Peyer's patch (tissue), 4 donors: ENCODE measurements at regions not wholly inside any gene's neighbourhood (a gene's known extent, or its start where the extent isn't known, plus 50 kb on each side); places are given as distances from the start of the nearest gene placed in this dataset.
"Not testable (repeated sequence)": the region's sequence is repeated elsewhere in the genome, so short reads cannot be mapped to it uniquely, and the experiment has no call there.

Experiments
- DNase-seq, 3 donors: peaks; one replicate each; pipeline ENCODE4 v3.0.0-alpha.2; 2017 to 2019
- H3K27ac ChIP-seq, 4 donors: fragments of 200-600 bp; sonication (generic); one replicate each; pipeline ENCODE4 v1.5.1; 2016 to 2019
- H3K27me3 ChIP-seq, 2 donors: fragments of 200-600 bp; sonication (generic); one replicate each; pipeline ENCODE4 v1.5.1; 2019
- H3K36me3 ChIP-seq, 3 donors: fragments of 200-600 bp; sonication (generic); one replicate each; pipeline ENCODE4 v1.5.1; 2016 to 2019
- H3K4me1 ChIP-seq, 4 donors: fragments of 200-600 bp; sonication (generic); one replicate each; pipeline ENCODE4 v1.5.1; 2016 to 2019
- H3K4me3 ChIP-seq, 4 donors: fragments of 200-600 bp; sonication (generic); 1 replicate in 3 of 4; 2 replicates in 1 of 4; pipeline ENCODE4 v1.5.1; 2016 to 2019; ENCODE audit warnings: mild to moderate bottlenecking in 1 of 4
- H3K9me3 ChIP-seq, 4 donors: fragments of 200-600 bp; sonication (generic); one replicate each; pipeline ENCODE4 v1.5.1; 2016 to 2019; ENCODE audit warnings: mild to moderate bottlenecking in 1 of 4
- POLR2A ChIP-seq, 2 donors: fragments of 450-650 bp; IDR thresholded peaks; one replicate each; pipeline ENCODE4 v1.5.1; 2017; ENCODE audit warnings: antibody characterized with exemption in 2 of 2, mild to moderate bottlenecking in 2 of 2, moderate library complexity in 2 of 2
- TF ChIP-seq, protein P1 (sequence below), 6 experiments: fragments of 450-650 bp in 4 of 6; fragments of 200-600 bp in 2 of 6; sonication (generic) in 1 of 6; IDR thresholded peaks; one replicate each; pipeline ENCODE4 v1.5.1; 2017 to 2019; ENCODE audit warnings: antibody characterized with exemption in 6 of 6, mild to moderate bottlenecking in 3 of 6, moderate library complexity in 1 of 6

- Histone ChIP-seq H3K27ac (no peak overlapping the region), H3K4me3 (no peak overlapping the region), H3K36me3 (no peaks in the 10 kb centered on the region), H3K9me3 (no peaks in the 10 kb centered on the region), H3K4me1 (no peaks in the 10 kb centered on the region), H3K27me3 (no peaks in the 10 kb centered on the region)
- TF ChIP-seq, protein P1, sequence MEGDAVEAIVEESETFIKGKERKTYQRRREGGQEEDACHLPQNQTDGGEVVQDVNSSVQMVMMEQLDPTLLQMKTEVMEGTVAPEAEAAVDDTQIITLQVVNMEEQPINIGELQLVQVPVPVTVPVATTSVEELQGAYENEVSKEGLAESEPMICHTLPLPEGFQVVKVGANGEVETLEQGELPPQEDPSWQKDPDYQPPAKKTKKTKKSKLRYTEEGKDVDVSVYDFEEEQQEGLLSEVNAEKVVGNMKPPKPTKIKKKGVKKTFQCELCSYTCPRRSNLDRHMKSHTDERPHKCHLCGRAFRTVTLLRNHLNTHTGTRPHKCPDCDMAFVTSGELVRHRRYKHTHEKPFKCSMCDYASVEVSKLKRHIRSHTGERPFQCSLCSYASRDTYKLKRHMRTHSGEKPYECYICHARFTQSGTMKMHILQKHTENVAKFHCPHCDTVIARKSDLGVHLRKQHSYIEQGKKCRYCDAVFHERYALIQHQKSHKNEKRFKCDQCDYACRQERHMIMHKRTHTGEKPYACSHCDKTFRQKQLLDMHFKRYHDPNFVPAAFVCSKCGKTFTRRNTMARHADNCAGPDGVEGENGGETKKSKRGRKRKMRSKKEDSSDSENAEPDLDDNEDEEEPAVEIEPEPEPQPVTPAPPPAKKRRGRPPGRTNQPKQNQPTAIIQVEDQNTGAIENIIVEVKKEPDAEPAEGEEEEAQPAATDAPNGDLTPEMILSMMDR (IDR thresholded peaks at IDR 0.05), result no peak
- TF ChIP-seq POLR2A (IDR thresholded peaks at IDR 0.05), result no peak
- DNase-seq, result no peak
Measured at GRCh38 chr4:12612876-12613275, 871.3 kb downstream of the RAB28 start.

- not testable (repeated sequence) for H3K27ac ChIP-seq, H3K27me3 ChIP-seq, H3K4me1 ChIP-seq, DNase-seq, H3K36me3 ChIP-seq, H3K9me3 ChIP-seq, H3K4me3 ChIP-seq
Measured at GRCh38 chr4:12609212-12609875, 874.8 kb downstream of the RAB28 start.

GRCh38 chr4:12595986-12596385 is 888.2 kb downstream of the RAB28 start:
- no peaks in the 10 kb centered on the region for H3K36me3 ChIP-seq
- TF ChIP-seq POLR2A (IDR thresholded peaks at IDR 0.05), result no peak
- TF ChIP-seq, protein P1 (IDR thresholded peaks at IDR 0.05), result no peak
- no peaks in the 10 kb centered on the region for H3K27me3 ChIP-seq
- DNase-seq, result no peak
- H3K4me3 ChIP-seq, result no peak overlapping the region
- H3K9me3 ChIP-seq, result no peaks in the 10 kb centered on the region
- no peaks in the 10 kb centered on the region for H3K4me1 ChIP-seq
- no peak overlapping the region for H3K27ac ChIP-seq

DNA sequence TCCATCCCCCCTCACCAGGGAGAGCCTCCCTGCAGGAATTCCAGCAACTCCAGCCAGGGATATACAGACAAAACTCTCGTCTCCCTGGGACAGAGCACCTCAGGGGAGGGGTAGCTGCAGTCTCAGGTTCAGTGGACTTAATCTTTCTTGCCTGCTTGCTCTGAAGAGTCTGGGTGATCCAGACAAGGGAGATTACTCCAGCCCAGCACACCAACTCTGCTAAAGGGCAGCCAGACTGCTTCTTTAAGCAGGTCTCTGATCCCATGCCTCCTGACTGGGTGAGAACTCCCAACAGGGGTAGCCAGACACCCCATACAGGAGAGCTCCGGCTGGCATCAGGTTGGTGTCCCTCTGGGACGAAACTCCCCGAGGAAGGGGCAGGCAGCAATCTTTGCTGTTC is 888.7 kb downstream of the RAB28 start:
- Histone ChIP-seq H3K4me3 (no peak overlapping the region), H3K27ac (no peak overlapping the region), H3K9me3 (no peaks in the 10 kb centered on the region), H3K36me3 (no peaks in the 10 kb centered on the region), H3K4me1 (no peaks in the 10 kb centered on the region), H3K27me3 (no peaks in the 10 kb centered on the region)
- TF ChIP-seq POLR2A (IDR thresholded peaks at IDR 0.05), result no peak
- TF ChIP-seq, protein P1 (IDR thresholded peaks at IDR 0.05), result no peak
- DNase-seq, result no peak

- H3K27me3 ChIP-seq, result no peaks in the 10 kb centered on the region
- H3K4me1 ChIP-seq, result no peaks in the 10 kb centered on the region
- H3K27ac ChIP-seq, result no peak overlapping the region
- TF ChIP-seq POLR2A (IDR thresholded peaks at IDR 0.05), result no peak
- TF ChIP-seq, protein P1 (IDR thresholded peaks at IDR 0.05), result no peak
- no peak for DNase-seq
- H3K36me3 ChIP-seq, result no peaks in the 10 kb centered on the region
- H3K4me3 ChIP-seq, result no peak overlapping the region
- no peaks in the 10 kb centered on the region for H3K9me3 ChIP-seq
Measured at GRCh38 chr4:12588582-12588981, 895.6 kb downstream of the RAB28 start.

DNA sequence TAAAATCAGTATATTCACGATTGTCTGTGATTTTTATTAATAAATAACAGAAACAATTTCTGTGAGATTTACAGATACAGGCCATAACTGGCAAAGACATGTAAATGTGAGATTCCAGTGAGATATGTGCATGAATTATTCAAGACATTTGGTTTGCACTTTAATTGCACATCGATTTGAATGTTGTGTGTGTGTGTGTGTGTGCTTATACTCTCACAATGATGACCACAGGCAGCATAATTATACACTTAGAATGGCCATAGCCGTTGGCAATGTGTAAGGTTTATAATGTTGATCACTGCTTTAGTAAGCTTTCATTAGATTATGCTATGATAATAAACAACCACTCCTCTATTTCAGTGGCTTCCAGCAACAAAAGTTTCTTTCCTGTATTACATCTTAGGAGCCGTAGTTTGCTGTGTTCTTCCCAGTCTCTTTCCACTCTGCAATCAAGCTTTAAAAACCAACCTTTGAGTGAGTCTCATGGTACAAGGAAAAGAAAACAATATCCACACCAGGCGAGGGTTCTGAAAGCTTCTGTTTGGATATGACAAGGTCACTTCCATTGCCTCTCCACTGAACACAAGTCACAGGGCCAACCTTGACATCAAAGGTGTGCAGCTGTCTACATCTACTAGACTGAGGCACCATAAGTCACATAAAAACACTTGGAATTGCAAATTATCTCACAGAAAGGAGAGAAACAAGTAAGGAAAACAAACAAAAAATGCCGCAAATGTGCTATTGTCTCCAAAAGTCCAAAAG is 897.7 kb downstream of the RAB28 start:
- no peak overlapping the region for H3K27ac ChIP-seq
- no peak for DNase-seq
- no peak overlapping the region for H3K4me3 ChIP-seq
- no peaks in the 10 kb centered on the region for H3K36me3 ChIP-seq
- TF ChIP-seq POLR2A (IDR thresholded peaks at IDR 0.05), result no peak
- TF ChIP-seq, protein P1 (IDR thresholded peaks at IDR 0.05), result no peak
- H3K9me3 ChIP-seq, result no peaks in the 10 kb centered on the region
- H3K27me3 ChIP-seq, result no peaks in the 10 kb centered on the region
- H3K4me1 ChIP-seq, result no peaks in the 10 kb centered on the region
